ENCODE measurements at regions not wholly inside any gene's neighbourhood (a gene's known extent, or its start where the extent isn't known, plus 50 kb on each side); places are given as distances from the start of the nearest gene placed in this dataset.

DNA sequence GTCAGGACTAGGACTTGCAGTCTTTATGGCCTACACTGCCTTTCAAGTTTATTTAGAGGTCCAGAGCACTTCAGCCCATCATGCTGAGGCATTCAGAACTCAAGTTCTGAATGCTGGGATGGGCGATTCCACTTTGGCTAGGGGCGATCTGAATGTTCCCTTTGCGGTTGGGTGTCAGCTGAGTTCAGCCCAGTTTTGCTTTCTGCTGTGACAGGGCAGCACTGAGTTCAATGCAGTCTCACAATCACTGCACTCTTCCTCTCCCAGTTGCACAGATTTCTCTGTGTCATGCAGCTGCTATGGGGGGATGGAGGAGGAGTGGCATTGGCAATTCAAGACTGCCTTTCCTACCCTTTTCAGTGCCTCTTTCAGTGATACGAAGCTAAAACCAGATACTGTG is 1232.0 kb upstream of the FAM98A start:
- no peak for DNase-seq
- TF ChIP-seq CTCF (IDR thresholded peaks at IDR 0.05; ENCODE audit: low read depth, low read length), result no peak

GRCh38 chr2:34828481-34828880 is 1229.4 kb upstream of the FAM98A start:
- Histone ChIP-seq H3K27me3 (no peaks in the 10 kb centered on the region), H3K36me3 (no peaks in the 10 kb centered on the region), H3K9me3 (no peaks in the 10 kb centered on the region), H3K4me1 (no peaks in the 10 kb centered on the region), H3K4me3 (ENCODE audit: low read depth, low read length) (no peak overlapping the region)
- TF ChIP-seq CTCF (IDR thresholded peaks at IDR 0.05; ENCODE audit: low read depth, low read length), result no peak
- no peak for DNase-seq

More for the DNA sequence above, 1232.0 kb upstream of the FAM98A start:
- no peak overlapping the region for H3K4me3 ChIP-seq (ENCODE audit: low read depth, low read length)
- H3K27me3 ChIP-seq, result no peaks in the 10 kb centered on the region
- no peaks in the 10 kb centered on the region for H3K36me3 ChIP-seq
- no peaks in the 10 kb centered on the region for H3K4me1 ChIP-seq
- H3K9me3 ChIP-seq, result no peaks in the 10 kb centered on the region

- Histone ChIP-seq H3K9me3 (no peaks in the 10 kb centered on the region), H3K4me3 (ENCODE audit: low read depth, low read length) (no peak overlapping the region), H3K27me3 (no peaks in the 10 kb centered on the region), H3K36me3 (no peaks in the 10 kb centered on the region), H3K4me1 (no peaks in the 10 kb centered on the region)
- no peak for TF ChIP-seq CTCF (IDR thresholded peaks at IDR 0.05; ENCODE audit: low read depth, low read length)
- DNase-seq, result no peak
Measured at GRCh38 chr2:34827398-34827797, 1228.3 kb upstream of the FAM98A start.

GRCh38 chr2:34825686-34826085 is 1226.6 kb upstream of the FAM98A start:
- Histone ChIP-seq H3K4me3 (ENCODE audit: low read depth, low read length) (no peak overlapping the region), H3K9me3 (no peaks in the 10 kb centered on the region), H3K4me1 (no peaks in the 10 kb centered on the region), H3K27me3 (no peaks in the 10 kb centered on the region), H3K36me3 (no peaks in the 10 kb centered on the region)
- TF ChIP-seq CTCF (IDR thresholded peaks at IDR 0.05; ENCODE audit: low read depth, low read length), result no peak
- DNase-seq, result no peak

DNA sequence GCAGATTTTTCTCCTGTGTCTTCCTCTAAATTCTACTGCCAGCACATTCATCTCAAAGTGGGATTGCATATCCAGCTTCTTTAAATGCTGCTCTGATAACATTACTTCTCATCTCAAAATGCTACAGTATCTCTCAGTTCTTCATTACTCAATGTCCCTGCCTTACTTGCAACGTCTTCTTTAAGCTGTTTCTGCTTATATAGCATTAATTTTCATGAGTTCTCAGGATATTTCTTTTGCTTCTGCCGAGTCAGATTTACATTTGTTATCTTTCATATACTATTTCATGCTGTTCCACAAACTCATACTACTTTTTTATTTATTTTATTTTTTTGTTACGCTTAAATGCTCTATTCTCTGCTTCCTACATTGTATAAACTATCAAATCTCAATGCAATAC is 1223.5 kb upstream of the FAM98A start:
- no peaks in the 10 kb centered on the region for H3K9me3 ChIP-seq
- TF ChIP-seq CTCF (IDR thresholded peaks at IDR 0.05; ENCODE audit: low read depth, low read length), result no peak
- no peak for DNase-seq

GRCh38 chr2:34815052-34815741 is 1216.1 kb upstream of the FAM98A start:
- peaks cover 5% of the 10 kb centered on the region; the same call in 1 of the 2 replicates for H3K4me1 ChIP-seq
- H3K36me3 ChIP-seq, result no peaks in the 10 kb centered on the region
- no peak for DNase-seq
- no peaks in the 10 kb centered on the region for H3K9me3 ChIP-seq
- no peak overlapping the region for H3K4me3 ChIP-seq (ENCODE audit: low read depth, low read length)
- TF ChIP-seq CTCF (IDR thresholded peaks at IDR 0.05; ENCODE audit: low read depth, low read length), result no peak
- H3K27me3 ChIP-seq, result no peaks in the 10 kb centered on the region

More for the DNA sequence above, 1223.5 kb upstream of the FAM98A start:
- H3K27me3 ChIP-seq, result no peaks in the 10 kb centered on the region
- no peaks in the 10 kb centered on the region for H3K4me1 ChIP-seq
- no peak overlapping the region for H3K4me3 ChIP-seq (ENCODE audit: low read depth, low read length)
- no peaks in the 10 kb centered on the region for H3K36me3 ChIP-seq
